GM06990 (cell line): ENCODE measurements at regions not wholly inside any gene's neighbourhood (a gene's known extent, or its start where the extent isn't known, plus 50 kb on each side); places are given as distances from the start of the nearest gene placed in this dataset.

ENCODE experiments used
- DNase-seq: peaks from one replicate; pipeline ENCODE4 v3.0.0-alpha.2; 2011; ENCODE audit not compliant: insufficient read length; ENCODE audit errors: extremely low read depth
- H3K27me3 ChIP-seq: replicated peaks from 2 replicates; pipeline ENCODE4 v1.6.0; 2011; ENCODE audit warnings: low read length; ENCODE audit not compliant: control insufficient read depth, insufficient read depth
- H3K36me3 ChIP-seq: 2 replicates; pipeline ENCODE4 v1.5.1; 2011; ENCODE audit warnings: low read length; ENCODE audit not compliant: control insufficient read depth, insufficient read depth
- H3K4me3 ChIP-seq: replicated peaks from 2 replicates; pipeline ENCODE4 v1.5.1; 2011; ENCODE audit warnings: low read depth, mild to moderate bottlenecking, control low read depth, low read length
- CTCF ChIP-seq: IDR thresholded peaks from 2 replicates; pipeline ENCODE4 v1.5.1; 2011; ENCODE audit warnings: low read length, control low read depth, mild to moderate bottlenecking, inconsistent platforms; ENCODE audit not compliant: insufficient read depth, poor library complexity, severe bottlenecking

- Histone ChIP-seq H3K4me3 (no peak overlapping the region), H3K27me3 (no peaks in the 10 kb centered on the region), H3K36me3 (no peaks in the 10 kb centered on the region; the same call in 1 of the 2 replicates)
- DNase-seq = no peak
- TF ChIP-seq CTCF = no peak
These were observed 94.1 kb upstream of the NECTIN1 start for GRCh38 chr11:119823077-119823476.

GRCh38 chr11:119816660-119817059, 87.7 kb upstream of the NECTIN1 start:
- no peak for DNase-seq
- Histone ChIP-seq H3K36me3 (no peaks in the 10 kb centered on the region), H3K4me3 (no peak overlapping the region), H3K27me3 (no peaks in the 10 kb centered on the region)
- TF ChIP-seq CTCF = no peak

GRCh38 chr11:119814766-119815165, 85.8 kb upstream of the NECTIN1 start:
- DNase-seq = no peak
- no peak for TF ChIP-seq CTCF
- no peak overlapping the region for H3K4me3 ChIP-seq
- H3K36me3 ChIP-seq = no peaks in the 10 kb centered on the region
- H3K27me3 ChIP-seq = no peaks in the 10 kb centered on the region

GRCh38 chr11:119810478-119811232, 81.7 kb upstream of the NECTIN1 start:
- H3K27me3 ChIP-seq = no peaks in the 10 kb centered on the region
- no peak for DNase-seq
- TF ChIP-seq CTCF = no peak
- H3K36me3 ChIP-seq = no peaks in the 10 kb centered on the region
- no peak overlapping the region for H3K4me3 ChIP-seq

- no peak for DNase-seq
- no peaks in the 10 kb centered on the region for H3K27me3 ChIP-seq
- H3K36me3 ChIP-seq = no peaks in the 10 kb centered on the region; the same call in 1 of the 2 replicates
- TF ChIP-seq CTCF = no peak
- H3K4me3 ChIP-seq = no peak overlapping the region
These were observed 80.3 kb upstream of the NECTIN1 start for GRCh38 chr11:119809346-119809745.
